HG02981 (cell line): ENCODE measurements at regions not wholly inside any gene's neighbourhood (a gene's known extent, or its start where the extent isn't known, plus 50 kb on each side); places are given as distances from the start of the nearest gene placed in this dataset.
"Not testable (repeated sequence)": the region's sequence is repeated elsewhere in the genome, so short reads cannot be mapped to it uniquely, and the experiment has no call there.

Source experiments
- ATAC-seq: cut with Tn5 transposase; IDR thresholded peaks from one replicate; pipeline ENCODE4 v1.9.1; 2021; ENCODE audit warnings: mild to moderate bottlenecking, moderate library complexity; ENCODE audit not compliant: unreplicated experiment

DNA sequence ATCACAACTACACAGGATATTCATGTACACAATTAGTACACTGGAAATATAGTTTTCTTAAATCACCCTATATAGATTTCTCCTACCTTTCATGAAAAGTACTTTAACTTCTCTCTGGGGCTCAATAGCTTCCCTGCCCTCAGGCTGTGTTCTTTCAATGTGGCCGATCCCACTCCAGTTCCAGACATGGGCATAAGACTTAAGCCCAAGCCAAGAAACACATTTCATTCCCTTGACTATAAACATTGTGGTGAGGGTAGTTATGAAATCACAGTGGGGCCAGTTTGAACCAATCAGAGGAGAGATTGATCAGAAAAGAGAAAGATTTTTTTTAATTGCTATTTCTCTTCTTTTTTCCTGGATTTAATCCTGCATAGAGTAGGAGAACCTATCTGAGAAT lies 904.6 kb upstream of the SORCS1 start:
- ATAC-seq = no peak

DNA sequence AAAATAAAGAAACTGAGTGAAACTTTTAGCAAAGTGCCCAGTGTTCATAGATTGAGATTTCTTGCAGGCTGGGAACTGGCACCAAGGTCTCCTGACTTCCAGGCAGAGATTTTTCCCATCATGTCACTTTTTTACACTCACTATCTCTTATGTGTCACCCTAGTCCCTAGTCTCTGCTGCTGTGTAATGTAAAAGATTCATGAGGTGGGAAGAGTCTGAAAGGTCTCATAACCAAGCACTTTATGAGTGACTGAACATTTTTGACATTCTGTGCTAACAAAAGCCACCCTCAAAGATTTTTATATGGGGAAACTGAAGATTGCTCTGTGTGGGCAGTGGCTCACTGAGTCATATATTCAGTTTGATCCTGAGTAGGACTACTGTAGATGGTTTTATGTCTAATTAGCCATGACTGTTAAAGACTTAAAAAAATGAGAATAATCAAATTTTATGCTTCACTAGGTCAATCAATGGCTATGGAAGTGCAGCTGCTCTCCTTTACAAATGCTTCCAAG lies 900.3 kb upstream of the SORCS1 start:
- ATAC-seq = no peak

DNA sequence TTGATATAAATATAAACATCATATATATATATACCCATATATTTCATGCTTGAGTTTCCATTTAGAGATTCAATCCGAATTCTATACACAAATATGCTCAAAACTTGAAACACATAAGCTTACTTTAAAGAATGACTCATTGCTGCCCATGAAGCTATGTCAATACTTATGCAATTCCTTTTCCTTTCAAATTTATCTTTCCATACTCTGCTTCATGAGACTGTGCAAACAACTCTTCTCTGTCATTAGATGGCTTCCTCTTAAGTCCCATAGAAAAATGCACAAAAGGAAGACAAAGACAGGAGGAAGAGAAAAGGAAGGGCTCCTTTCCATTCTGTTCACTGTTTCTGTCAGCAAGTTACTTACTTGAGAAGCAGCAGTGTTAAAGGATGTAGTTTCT lies 895.7 kb upstream of the SORCS1 start:
- ATAC-seq = no peak

DNA sequence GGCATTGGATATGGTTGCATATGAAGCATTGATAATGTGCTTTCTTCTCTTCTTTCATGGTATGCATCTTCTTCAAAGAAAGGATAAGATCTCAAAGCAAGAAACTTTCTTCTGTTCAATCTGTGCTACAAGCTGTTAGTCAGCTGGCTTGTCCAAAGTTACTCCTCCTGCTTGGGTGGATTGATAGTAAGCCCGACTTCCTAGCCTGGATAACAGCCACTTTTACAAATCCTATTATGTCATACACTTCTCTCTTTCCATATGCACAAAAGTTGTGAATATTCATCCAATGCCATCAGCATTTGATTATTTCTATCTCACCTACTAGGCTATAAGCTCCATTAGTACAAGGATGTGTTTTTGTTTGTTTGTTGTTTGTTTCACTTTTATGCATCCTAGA lies 891.0 kb upstream of the SORCS1 start:
- no peak for ATAC-seq

DNA sequence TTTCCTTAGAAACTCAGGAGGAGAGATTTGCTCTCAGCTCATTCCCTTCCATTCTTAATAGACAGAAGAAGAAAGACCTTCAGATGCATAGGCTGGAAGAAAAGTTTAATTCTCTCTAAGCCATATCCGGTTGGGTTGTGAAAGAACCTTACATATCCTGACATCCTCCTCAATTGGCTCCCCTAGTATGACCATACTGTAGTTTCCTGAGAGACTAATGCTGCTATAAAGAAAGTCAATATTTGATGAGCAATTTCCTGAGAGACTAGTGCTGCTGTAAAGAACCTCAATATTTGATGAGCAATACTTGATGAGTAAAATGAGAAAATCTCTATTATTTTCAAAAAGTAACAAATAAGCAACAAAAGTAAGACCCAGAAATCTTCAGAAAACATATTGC lies 888.5 kb upstream of the SORCS1 start:
- ATAC-seq = no peak

DNA sequence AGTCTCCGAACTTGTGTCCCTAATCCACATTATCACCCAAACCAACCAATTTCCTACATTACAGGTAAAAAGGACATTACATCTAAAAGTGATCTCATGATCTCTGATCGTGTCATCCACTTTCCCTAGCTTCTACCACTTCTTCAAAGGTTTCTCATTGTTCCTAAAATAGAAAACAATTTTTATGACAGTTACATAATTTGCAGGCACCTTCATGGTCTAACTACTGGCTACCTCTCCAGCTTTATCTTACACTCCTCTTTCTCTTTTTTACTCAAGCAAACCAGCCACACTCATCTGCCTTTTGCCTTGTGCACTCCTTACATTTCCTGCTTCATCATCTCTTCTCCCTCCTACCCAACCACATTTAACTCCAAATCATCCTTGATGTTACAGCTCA lies 886.7 kb upstream of the SORCS1 start:
- no peak for ATAC-seq

DNA sequence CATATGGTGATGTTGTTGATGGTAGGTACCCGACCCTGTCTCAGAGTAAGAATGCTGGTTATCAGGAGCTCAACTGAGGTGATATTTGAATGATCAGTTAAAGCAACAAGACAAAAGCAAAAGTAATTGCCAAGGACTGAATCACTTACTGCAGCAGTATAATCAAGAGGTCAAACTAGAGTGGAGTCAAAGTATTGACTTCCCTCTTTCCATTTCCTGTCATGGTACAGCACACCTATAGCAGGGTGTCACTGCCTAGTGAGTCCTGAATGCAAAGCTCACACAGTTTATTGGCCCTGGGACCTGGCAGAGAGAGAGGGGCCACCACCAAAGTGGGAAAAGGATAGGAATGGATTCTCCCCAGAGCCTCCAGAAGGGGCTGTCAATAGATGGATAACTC lies 886.1 kb upstream of the SORCS1 start:
- no peak for ATAC-seq

DNA sequence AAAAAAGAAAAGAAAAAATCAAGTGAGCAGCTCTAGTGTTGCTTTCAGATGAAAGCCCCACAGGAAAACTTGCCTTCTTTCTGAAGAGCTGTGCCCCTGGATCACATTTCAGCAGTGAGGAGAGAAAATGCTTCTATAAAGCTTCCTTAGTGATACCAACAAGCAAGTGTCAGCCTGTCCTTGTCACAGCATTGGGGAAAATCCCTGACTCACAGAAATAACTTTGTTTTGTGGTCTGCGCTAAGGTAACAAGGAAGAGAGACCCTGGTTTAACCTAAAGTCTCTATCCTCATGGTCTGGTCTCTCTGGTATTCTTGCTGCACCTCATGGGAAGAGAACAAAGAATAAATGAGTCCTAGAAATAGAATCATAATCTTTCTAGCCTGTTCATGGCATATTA lies 885.2 kb upstream of the SORCS1 start:
- ATAC-seq = no peak

DNA sequence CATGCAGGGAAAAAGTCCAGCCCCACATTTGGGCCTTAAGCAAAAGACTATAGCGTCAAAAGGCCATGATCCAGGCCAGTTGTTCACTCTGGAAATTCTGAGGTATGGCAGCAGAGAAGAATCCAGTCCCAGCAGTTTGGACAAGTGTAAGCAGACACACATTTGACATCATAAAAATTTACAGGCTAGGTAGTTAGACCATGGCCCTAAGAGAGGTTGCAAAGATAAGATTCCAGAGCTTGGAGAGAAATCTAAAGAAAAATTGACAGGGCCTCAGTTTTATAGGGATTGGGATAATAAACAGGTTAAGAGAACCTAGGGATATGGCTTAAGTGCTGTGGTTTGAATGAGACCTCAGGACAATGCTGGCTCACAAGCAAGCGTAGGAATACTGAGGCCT lies 884.4 kb upstream of the SORCS1 start:
- ATAC-seq = no peak

DNA sequence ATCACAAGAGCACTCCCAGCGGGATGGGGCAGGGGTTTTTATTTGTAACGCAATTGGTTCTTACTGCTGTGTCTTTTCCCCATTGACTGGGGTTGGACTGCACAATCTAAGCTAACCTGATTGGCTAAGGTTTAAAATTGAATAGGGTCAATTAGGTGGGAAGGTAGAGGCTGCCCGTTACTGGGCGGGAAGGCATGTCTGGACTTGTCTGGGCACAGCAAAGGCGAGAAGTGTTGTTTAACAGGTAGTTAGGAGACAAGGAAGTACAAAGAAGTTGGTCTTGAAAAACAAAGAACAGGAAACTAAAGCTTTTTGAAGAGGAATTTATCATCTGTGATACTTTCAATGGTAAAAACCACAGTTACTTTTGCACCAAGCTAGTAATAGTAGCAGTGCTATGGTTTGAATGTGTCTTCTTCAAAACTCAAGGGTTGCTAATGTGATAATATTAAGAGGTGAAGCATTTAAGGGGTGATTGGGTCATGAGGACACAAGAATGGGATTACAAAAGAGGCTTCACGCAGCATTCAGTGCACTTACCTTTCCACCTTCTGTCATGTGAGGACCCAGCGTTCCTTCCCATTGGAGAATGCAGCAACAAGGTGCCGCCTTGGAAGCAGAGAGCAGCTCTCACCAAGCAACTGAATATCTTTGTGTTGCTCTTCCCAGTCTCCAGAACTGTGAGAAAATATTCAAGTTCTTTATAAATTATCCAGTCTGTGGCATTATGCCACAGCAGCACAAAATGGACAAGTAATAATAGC lies 875.5 kb upstream of the SORCS1 start:
- ATAC-seq = no peak

DNA sequence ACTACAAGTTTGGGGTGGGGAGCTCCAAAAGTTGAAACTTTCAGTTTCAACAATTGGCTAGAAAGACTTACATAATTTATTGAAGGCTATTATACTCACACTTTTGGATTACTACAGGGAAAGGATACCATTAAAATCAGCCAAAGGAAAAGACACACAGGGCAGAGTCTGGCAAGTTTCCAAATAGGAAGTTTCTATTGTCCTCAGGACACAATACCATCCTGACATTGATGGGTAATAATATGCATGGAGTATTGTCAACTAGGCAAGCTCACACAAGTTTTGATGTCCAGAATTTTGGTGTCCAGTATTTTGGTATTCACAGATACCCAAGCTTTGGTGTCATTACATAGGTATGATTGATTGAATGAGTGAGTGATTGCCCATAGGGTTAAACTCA lies 872.6 kb upstream of the SORCS1 start:
- ATAC-seq = no peak

DNA sequence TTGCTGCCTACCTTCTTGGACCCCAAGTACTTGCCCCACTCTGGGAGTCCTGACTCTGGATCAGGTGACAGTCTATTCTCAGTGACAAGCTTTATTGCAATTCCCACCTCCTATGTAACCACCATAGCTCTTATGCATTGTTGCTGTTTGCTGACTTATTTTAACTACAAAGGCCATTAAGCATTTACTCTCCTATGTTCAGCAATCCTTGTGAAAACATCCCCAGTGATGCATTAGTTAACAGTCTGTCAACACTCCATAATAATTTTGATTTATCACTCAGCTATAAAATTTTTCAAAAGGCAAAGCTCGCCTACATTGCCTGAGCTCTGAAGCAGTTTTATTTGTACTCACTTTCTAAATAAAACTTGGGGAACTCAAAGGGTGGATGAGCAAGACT lies 871.8 kb upstream of the SORCS1 start:
- ATAC-seq = no peak

DNA sequence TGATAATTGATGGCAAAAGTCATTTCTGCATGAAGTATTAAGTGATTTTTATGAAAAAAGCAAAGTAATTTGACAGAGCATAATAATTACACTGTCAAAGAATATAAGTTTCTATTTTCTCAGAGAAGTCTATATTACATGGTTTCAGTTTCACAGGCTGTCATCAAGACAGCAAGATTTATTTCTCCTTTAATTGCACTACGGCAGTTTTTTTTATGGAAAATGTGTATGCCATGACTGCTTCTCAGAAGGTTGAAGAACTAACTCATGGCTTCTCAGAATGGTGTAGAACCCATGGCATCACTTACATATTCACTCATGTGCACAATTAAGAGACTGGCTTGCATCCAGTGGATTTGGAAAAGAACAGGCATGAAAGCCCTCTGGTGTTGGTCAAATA lies 870.3 kb upstream of the SORCS1 start:
- no peak for ATAC-seq

DNA sequence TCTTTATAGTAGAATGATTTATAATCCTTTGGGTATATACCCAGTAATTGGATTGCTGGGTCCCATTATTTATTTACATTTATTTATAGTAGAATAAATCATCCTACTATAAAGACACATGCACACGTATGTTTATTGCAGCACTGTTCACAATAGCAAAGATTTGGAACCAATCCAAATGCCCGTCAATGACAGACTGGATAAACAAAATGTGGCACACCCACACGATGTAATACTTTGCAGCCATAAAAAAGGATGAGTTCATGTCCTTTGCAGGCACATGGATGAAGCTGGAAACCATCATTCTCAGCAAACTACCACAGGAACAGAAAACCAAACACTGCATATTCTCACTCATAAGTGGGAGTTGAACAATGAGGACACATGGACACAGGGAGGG lies 869.0 kb upstream of the SORCS1 start:
- ATAC-seq = not testable (repeated sequence)

DNA sequence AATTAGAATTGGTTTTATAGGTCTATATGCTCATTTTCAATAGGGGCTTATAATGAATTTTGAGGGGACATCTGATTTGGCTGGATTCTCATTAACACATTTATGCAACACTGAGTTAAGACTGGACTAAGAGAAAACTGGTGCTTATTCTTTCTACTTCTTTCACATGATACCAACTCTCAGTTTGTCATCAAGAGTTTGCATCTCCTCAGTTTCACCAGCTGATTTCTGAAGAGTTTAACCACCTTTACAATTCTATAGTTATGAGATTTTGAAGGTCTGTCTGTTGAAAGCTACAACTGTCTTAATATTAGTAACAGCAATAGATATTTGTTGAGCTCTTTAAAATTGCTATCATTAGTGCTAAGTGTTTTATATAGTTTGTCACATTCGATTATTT lies 867.0 kb upstream of the SORCS1 start:
- no peak for ATAC-seq

DNA sequence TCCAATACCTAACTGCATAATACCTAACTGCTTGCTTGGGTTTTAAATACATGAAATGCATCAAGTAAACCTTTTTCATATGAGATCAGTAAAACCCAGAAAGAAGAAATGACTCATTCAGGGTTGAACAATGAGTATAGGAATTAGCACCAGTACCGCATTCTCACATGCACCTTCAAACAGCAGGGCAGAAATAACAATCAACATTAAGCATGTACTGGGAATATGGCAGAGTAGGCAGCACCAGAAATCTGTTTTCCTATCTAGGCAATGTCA lies 850.3 kb upstream of the SORCS1 start:
- ATAC-seq = peak; percentile 85

DNA sequence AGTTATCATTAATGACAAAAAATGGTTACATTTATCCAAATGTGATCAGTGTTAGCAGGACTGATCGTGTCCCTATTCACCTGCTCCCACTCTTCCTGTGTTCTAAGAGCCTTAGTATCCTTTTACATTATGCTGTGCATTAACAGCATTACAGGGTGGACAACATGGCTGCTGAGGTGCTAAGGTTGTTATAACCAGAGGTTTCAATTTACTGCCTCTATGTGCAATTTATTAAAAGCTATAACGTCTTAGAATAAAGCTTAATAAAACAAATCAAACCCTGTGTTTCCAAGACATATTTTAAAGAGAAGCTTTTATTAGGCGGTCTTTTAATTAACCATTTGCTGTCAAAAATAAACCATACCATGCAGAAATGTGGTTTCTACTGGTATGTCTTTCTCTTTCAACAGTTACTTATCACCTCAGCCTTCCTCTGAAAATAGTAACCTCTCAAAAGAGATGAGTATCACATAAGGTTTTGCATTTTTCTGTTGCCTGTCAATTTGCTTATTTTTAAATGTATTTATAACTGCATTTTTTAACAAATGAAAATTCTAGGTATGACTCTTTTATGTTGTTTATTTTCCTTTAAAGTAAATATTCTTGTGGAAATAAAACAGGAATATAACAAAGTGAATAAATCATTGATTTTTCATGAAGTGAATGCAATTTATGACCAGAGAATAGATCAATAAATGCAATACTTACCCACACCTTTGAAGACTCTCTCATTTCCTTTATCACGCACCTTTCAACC lies 849.8 kb upstream of the SORCS1 start:
- peak; percentile 49 for ATAC-seq

DNA sequence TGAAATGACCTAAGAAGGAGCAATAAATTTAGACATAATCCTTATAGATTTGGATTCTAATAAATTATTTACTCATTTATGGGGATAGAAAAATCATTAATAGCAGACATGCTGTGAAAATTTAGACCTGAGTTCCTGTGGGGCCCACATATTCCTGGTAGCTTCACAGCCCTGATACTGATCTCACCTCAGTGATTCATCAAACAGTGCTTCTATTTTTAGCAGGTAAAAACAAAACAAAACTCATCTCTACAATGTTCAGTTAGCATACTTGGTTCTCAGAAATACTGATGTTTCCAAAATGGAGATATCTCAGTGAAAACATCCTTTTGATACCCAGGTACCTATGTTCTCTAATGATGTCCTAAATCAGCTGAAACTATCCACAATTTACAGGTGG lies 841.1 kb upstream of the SORCS1 start:
- no peak for ATAC-seq

DNA sequence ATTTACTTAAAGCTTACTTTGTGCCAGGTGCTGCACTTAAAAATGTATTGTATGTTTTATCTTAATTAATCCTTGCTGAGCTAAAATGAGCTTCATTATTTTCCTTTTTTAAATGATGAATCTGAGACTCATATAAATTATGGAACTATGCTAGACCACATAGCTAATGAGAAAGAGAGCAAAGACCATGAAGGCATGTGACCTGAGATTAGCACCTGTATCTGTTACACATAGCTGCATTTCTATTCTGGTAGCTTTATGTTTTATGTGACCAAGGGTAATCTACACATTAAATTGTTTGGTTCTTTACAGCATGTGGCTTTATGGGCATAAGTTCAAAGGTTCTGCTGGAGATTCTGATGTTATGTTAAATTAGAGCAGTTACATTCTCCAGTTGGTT lies 839.1 kb upstream of the SORCS1 start:
- no peak for ATAC-seq

DNA sequence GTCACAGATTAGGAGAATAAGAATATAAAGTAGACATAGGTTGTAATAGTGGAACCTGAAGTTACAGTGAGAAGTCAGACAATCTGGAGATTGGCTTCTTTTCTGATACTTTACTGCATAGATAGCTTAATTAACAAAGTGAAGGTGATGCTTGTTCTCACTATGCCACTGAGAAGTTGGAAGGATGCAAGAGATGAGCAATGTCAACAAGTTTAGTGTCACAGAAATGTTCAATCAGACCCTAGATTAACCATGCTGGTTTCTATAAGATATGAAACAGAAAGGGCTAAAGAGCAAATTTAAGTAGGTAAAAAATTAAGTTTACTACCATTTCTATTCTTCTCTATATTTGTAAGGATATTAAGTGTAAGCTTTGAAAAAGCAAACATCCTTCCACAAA lies 838.6 kb upstream of the SORCS1 start:
- ATAC-seq = no peak

DNA sequence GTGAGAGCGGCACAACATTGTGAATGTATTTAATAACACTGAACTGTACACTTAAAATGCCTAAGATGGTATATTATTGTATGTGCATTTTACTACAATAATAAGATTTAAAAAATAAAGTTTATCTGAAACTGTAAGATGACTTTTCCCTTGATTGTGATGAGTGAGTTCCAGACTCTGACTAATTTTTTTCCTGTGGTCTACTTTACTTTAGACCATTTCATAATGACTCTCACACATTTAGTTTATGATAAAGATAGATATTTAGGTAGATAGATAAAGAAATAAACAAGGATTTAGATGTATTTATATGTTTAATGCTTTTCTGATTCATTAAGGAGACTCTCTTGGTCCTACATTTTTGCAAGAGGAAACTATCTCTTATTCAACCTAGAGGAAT lies 835.9 kb upstream of the SORCS1 start:
- ATAC-seq = no peak

DNA sequence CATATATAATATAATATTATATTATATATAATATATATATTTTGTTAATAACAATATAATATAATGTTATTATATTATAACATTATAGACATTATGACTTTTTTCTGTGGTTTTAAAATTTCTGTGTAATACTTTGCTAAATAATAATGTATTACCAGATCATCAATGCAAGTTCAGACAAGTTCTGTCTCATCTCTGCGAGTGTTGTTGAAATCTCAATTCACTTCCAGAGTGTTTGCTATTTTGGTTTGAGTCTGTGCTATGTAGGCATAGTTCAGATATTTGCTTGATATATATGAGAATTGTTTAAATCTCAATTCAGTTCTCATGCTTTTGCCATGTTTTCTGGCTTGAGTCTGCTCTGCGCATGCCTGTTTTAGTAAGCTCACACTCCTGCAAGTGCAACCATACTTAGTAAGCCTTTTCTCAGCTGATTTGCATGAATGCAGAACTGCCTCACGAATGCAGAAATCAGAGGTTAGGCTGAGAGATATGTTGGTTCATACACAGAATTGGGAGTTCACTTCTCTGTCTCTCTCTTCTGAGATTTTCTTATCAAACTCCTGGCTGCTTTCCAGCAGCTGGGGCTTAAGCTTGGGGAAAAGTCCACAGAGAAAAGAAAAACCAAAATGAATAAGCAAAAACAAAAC lies 830.2 kb upstream of the SORCS1 start:
- ATAC-seq = no peak
